Dermis blood vessel endothelial cell (primary cell): ENCODE measurements at regions not wholly inside any gene's neighbourhood (a gene's known extent, or its start where the extent isn't known, plus 50 kb on each side); places are given as distances from the start of the nearest gene placed in this dataset.

ENCODE experiments used
- DNase-seq: peaks from one replicate; pipeline ENCODE4 v3.0.0; 2010

DNA sequence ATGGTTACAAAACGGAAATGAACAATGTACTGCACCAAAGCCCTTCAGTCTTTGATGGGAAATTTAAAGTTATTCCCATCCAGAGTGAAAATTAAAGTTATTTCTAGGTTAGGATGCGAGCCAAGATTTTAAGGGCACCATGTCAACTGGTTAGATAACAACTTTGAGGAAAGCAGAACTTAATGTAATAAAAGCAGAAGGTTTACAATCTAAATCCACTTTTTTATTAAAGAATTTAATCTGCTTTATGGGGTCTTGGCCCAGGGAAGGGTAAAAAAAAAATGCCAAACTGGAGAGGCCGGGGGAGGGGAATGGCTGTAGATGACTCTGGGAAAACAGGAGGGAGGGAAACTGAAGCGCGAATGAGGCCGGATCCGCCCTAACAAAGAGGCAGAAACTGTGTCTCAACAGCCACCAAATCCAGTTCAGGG lies 108.2 kb upstream of the ATF7IP start:
- DNase-seq: no peak

GRCh38 chr12:14257734-14258574 lies 107.5 kb upstream of the ATF7IP start:
- DNase-seq: peak; percentile 99

DNA sequence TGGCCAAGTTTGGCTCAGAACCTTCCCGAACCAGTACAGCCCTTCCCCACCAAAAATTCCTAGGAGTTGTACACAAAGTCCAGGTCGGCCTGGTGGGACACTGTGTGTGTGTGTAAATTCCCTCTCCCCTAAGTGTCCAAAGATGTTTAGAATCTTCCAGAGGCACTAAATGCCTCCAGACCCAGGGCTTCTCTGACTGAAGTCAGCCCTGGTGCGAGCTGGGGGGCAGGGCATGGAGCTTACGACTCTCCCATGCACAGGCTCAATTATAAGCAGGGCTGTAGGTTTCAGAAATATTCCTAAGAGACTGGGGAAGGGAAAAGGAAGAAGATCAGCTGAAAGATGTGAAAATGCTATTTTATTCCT lies 106.9 kb upstream of the ATF7IP start:
- no peak for DNase-seq

DNA sequence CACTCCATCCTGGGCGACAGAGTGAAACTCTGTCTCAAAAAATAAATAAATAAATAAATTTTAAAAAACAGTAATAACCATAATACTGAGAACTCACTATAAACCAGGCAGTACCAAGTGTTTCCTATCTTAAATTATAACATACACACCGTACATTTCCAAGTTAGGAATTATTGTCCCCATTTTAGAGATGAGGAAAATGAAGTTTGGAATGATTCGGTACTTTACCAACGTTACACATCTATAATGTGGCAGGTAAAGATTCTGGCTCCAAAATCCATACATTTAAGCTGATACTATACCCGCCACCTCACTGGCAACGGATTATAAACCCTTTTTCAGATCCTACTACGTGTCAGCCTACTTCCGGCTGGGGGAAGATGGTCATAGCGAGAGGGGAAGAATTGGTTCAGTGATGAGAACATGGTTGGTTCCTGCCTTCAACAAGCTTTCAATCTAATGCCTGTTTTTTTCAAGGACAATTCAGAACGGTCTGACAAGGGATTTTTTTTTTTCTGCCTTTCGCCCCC lies 105.9 kb upstream of the ATF7IP start:
- DNase-seq: no peak

GRCh38 chr12:14260011-14260993 lies 105.2 kb upstream of the ATF7IP start:
- peak; percentile 95 for DNase-seq

DNA sequence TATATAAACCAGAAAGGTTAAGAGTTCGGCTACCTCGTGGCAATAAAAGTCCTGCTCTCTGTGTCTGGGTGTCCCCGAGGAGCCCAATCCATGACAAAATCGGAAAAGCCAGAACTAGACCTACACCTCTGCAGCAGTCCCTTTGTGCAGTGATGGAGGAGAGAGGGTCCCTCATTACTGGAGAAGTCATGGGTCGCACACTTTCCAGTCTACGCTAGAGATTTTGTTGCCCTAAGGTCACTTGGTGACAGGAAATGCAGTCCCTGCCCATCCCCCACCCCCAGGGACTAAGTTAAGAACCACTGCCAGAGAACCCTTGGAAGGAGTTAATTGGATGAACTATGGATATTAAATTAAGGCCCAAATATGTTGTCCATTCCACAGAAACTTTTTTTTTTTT lies 104.4 kb upstream of the ATF7IP start:
- DNase-seq: no peak

GRCh38 chr12:14261861-14262260 lies 103.6 kb upstream of the ATF7IP start:
- DNase-seq: no peak

DNA sequence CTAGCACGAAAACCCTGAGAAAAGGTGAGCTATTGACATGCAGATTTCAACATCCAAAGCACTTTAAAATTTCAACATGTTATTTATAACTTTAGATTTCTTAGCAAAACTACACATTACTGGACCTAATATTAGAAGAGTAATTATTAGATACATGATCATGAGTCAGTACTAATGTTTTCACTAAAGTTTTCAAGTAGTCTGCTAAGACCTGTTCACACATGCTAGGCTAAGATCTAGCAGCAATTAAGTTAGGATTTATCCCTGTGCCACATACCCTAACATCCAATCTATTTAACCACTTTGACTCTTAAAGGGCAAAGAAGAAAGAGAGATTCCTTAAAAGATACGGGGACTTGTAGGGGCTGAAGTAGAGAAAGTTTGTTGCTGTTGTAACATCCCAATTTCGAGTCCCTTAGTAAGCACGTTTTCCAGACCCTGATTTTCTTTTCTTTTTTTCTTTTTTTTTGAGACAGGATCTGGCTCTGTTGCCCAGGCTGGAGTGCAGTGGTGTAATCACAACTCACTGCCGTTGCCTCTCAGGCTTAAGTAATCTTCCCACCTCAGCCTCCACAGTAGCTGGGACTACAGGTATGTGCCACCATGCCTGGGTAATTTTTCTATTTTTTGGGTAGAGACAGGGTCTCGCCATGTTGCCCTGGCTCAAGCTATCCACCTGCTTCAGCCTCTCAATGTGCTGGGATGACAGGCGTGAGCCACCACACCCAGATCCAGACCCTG lies 102.5 kb upstream of the ATF7IP start:
- DNase-seq: no peak

GRCh38 chr12:14263742-14264141 lies 101.7 kb upstream of the ATF7IP start:
- no peak for DNase-seq

DNA sequence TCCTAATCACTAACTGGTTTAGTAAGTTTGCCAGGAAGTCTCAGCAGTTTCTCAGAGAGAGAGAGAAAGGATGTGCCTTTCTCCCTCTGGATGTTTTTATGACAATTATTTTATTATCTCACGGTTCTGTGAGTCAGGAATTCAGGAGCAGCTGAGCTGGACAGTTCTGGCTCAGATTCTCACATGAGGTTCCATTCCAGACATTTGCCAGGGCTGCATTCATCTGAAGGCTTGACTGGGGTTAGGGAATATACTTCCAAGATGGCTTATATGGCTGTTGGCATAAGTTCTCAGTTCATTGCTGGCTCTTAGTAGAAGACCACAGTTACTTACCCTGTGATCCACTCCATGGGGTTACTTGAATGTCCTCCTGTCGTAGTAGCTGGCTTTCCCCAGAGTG lies 101.2 kb upstream of the ATF7IP start:
- no peak for DNase-seq

- no peak for DNase-seq
Observed at GRCh38 chr12:14264778-14265177, 100.7 kb upstream of the ATF7IP start.

GRCh38 chr12:14268120-14268515 lies 97.4 kb upstream of the ATF7IP start:
- DNase-seq: no peak

DNA sequence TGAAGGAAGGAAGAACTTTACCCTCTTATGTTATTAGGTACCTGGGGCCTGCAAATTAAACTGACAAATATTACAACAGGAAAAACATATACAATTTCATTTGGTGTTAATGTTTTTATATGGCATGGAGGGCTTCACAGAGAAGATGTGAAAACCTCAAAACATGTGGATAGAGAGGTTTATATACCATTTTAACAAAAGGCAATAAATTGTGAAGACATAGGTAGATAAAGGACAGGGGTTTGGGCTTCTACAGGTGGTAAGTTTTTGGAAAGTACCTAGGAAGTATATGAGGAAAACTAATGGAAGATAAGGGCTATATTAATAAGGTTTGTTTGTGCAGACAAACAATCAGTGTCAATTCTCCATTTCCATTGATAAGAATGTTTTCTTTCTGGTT lies 95.1 kb upstream of the ATF7IP start:
- no peak for DNase-seq

GRCh38 chr12:14272956-14273912 lies 92.2 kb upstream of the ATF7IP start:
- no peak for DNase-seq

- DNase-seq: no peak
Observed at GRCh38 chr12:14273913-14274311, 91.6 kb upstream of the ATF7IP start.

DNA sequence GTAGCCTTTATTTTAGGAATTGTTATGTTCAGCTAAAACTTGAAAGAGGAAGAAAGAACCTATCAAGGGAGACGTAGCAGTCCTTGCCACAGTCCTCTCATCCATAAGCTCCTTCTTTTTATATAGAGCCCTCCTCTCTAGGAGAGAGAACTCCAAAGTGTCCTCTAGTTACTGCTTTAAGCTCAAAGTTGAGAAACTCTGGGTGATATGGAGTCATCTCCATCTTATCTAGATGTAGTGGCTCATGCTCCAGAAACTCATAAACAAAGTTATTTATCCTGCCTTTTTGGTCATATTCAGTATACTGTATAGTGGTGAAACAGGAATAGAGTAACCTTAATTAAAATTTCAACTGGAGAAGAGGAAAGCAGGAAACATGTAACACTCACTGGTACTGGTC lies 90.4 kb upstream of the ATF7IP start:
- DNase-seq: no peak

DNA sequence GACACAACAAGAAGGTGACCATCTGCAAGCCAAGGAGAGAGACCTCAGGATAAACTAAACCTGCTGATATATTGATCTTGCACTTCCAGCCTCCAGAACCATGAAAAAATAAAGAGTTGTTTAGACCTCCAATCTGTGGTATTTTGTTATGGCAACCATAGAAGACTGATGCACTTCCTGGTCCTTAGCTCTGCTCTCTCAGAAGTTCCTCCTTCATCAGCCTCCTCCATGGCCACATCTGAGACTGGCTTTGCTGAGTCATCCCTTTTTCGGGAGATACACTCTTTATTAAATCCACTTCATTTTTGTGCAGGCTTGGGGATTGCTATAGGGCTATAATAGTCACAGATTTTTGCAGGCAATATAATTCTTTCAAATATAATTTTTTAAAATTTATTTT lies 89.6 kb upstream of the ATF7IP start:
- no peak for DNase-seq

GRCh38 chr12:14278294-14278953 lies 87.1 kb upstream of the ATF7IP start:
- no peak for DNase-seq

GRCh38 chr12:14279845-14280244 lies 85.6 kb upstream of the ATF7IP start:
- no peak for DNase-seq

DNA sequence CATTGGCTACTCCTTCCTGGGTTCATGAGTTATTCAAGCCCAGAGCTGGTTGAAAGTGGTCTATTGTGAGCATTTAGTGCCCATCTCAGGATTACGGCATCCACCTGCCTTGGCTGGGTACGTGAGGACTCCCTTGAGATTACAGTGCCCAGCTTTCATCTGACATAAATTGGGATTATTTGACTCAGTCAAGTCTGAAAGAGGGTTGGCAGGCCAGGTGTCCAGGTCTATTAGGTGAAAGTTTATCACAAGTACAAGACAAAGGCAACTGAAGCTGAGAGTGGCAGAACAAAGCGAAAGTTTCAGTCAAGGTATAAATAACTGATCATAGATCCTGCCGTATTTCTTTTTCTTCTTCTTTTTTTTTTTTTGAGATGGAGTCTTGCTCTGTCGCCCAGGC lies 84.6 kb upstream of the ATF7IP start:
- no peak for DNase-seq

DNA sequence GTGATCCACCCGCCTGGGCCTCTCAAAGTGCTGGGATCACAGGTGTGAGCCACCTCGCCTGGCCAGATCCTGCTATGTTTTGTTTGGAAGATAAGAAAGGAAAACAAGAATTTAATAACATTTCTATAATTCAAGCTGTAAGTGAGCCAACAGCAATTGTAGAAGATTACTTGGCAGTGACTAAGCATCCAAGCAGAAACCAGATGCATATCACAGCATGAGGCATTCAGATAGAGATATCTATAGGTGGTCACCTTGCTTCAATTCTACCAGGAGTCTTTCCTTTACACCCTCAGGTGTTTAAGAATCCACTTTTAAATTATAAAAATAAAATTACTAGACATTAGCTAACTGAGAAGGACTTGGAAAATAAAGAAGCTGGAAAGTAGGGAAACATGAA lies 83.9 kb upstream of the ATF7IP start:
- DNase-seq: no peak
